OCI-LY7 (cell line): ENCODE measurements at regions not wholly inside any gene's neighbourhood (a gene's known extent, or its start where the extent isn't known, plus 50 kb on each side); places are given as distances from the start of the nearest gene placed in this dataset.

ENCODE experiments used
- BruUV-seq: library from RNA; stranded (reverse); fragments of 400-500 nt; replicated peaks from 2 replicates; lab custom pipeline; 2021; lab: Mats Ljungman, UMichigan
- CTCF ChIA-PET: fragments of 300-600 bp; sonication (Branson Sonifier 250); formaldehyde crosslinking; loops from one replicate; lab custom pipeline; 2022; ENCODE audit warnings: antibody characterized with exemption; ENCODE audit not compliant: unreplicated experiment; lab: Charles Lee
- POLR2A ChIA-PET: fragments of 300-600 bp; sonication (Branson Sonifier 250); formaldehyde crosslinking; loops from one replicate; lab custom pipeline; 2022; ENCODE audit warnings: antibody characterized with exemption; lab: Charles Lee
- DNase-seq: peaks from one replicate; pipeline ENCODE4 v3.0.0-alpha.2; 2015; ENCODE audit warnings: low spot score
- H2AFZ ChIP-seq: fragments of 200-600 bp; sonication (generic), shearing (Covaris generic); 2 replicates; pipeline ENCODE4 v1.6.1; 2014; ENCODE audit warnings: mild to moderate bottlenecking, antibody characterized with exemption, low read length, moderate library complexity
- H3K27ac ChIP-seq: fragments of 200-600 bp; sonication (generic); 2 replicates; pipeline ENCODE4 v1.5.1; 2014; ENCODE audit warnings: mixed run types, low read depth, mild to moderate bottlenecking, moderate library complexity, low read length, inconsistent platforms; ENCODE audit not compliant: poor library complexity, severe bottlenecking
- H3K36me3 ChIP-seq: fragments of 200-600 bp; sonication (generic); 2 replicates; pipeline ENCODE4 v1.6.1; 2014; ENCODE audit warnings: mild to moderate bottlenecking, antibody characterized with exemption, low read length, moderate library complexity, mixed read lengths; ENCODE audit not compliant: insufficient read depth
- H3K4me1 ChIP-seq: fragments of 200-600 bp; sonication (generic); 2 replicates; pipeline ENCODE4 v1.5.1; 2014; ENCODE audit warnings: mild to moderate bottlenecking, low read length; ENCODE audit not compliant: insufficient read depth, poor library complexity, severe bottlenecking
- H3K4me2 ChIP-seq: fragments of 200-600 bp; sonication (generic); 2 replicates; pipeline ENCODE4 v1.6.1; 2014; ENCODE audit warnings: mild to moderate bottlenecking, low read length
- H3K4me3 ChIP-seq: fragments of 200-600 bp; sonication (generic); 2 replicates; pipeline ENCODE4 v1.5.1; 2014; ENCODE audit warnings: mild to moderate bottlenecking, low read depth, low read length; ENCODE audit not compliant: poor library complexity, severe bottlenecking
- H3K79me2 ChIP-seq: fragments of 200-600 bp; sonication (generic); 2 replicates; pipeline ENCODE4 v1.6.1; 2016; ENCODE audit warnings: low read depth, mild to moderate bottlenecking, low read length, moderate library complexity, mixed read lengths; ENCODE audit not compliant: insufficient read depth
- H3K9me2 ChIP-seq: fragments of 200-600 bp; sonication (generic); 2 replicates; pipeline ENCODE4 v1.6.1; 2016; ENCODE audit warnings: mild to moderate bottlenecking, low read length, mixed read lengths; ENCODE audit not compliant: insufficient read depth
- H3K9me3 ChIP-seq: fragments of 200-600 bp; sonication (generic); 2 replicates; pipeline ENCODE4 v1.6.1; 2014; ENCODE audit warnings: mild to moderate bottlenecking, mixed run types, low read length, mixed read lengths
- H4K20me1 ChIP-seq: fragments of 200-600 bp; sonication (generic); 2 replicates; pipeline ENCODE4 v1.6.1; 2014; ENCODE audit warnings: mild to moderate bottlenecking, antibody characterized with exemption, low read length, moderate library complexity, mixed read lengths; ENCODE audit not compliant: insufficient read depth
- EZH2phosphoT487 ChIP-seq: fragments of 200-600 bp; sonication (generic); IDR thresholded peaks from 2 replicates; pipeline ENCODE4 v1.6.1; 2018; ENCODE audit warnings: low read depth, borderline replicate concordance, mild to moderate bottlenecking, mixed run types, antibody characterized with exemption, low read length, moderate library complexity, mixed read lengths
- intact Hi-C: fragments of 100-400 bp; cut with micrococcal nuclease; formaldehyde crosslinking; loops from one replicate; pipeline ENCODE4 v1.10.0; 2022; ENCODE audit not compliant: unreplicated experiment
- TF ChIP-seq, protein P1 (sequence below): fragments of 200-600 bp; sonication (generic); conservative IDR thresholded peaks from 2 replicates; pipeline ENCODE4 v1.5.1; 2014; ENCODE audit warnings: mild to moderate bottlenecking, antibody characterized with exemption, low read length, moderate library complexity, mixed read lengths

DNA sequence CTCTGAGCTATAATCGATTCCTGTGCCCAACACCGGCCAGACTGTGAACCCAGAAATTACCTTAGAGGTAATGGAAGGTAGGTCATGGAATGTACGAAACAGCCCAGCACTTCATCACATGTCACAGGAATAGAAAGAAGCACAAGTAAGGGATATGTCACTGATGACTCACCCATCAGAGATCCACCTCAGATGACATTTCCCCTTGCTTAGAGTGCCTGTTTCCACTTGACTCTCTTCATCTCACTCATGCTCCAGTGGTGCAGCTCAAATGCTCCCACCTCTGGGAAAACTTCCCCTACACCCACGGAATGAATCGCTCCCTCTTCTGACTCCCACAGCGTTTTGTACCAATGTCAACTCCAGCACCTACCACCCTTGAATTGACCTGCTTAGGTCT, 381.6 kb upstream of the CNR1 start:
- Histone ChIP-seq H3K79me2 (no peaks in the 10 kb centered on the region), H3K9me2 (no peaks in the 10 kb centered on the region), H3K27ac (no peak overlapping the region), H3K4me1 (peaks cover 28% of the 10 kb centered on the region), H3K9me3 (no peaks in the 10 kb centered on the region), H3K4me2 (no peak overlapping the region), H4K20me1 (no peaks in the 10 kb centered on the region), H3K36me3 (no peaks in the 10 kb centered on the region), H2AFZ (no peak overlapping the region), H3K4me3 (no peak overlapping the region)
- CTCF ChIA-PET, result interaction anchor here (1.1 kb wide), 1 partner anchor 14 kb away, joined by 4 read pairs; no protein-coding TSS in a partner anchor
- intact Hi-C loops, result no loop called here
- TF ChIP-seq EZH2phosphoT487, result no peak
- TF ChIP-seq, protein P1, sequence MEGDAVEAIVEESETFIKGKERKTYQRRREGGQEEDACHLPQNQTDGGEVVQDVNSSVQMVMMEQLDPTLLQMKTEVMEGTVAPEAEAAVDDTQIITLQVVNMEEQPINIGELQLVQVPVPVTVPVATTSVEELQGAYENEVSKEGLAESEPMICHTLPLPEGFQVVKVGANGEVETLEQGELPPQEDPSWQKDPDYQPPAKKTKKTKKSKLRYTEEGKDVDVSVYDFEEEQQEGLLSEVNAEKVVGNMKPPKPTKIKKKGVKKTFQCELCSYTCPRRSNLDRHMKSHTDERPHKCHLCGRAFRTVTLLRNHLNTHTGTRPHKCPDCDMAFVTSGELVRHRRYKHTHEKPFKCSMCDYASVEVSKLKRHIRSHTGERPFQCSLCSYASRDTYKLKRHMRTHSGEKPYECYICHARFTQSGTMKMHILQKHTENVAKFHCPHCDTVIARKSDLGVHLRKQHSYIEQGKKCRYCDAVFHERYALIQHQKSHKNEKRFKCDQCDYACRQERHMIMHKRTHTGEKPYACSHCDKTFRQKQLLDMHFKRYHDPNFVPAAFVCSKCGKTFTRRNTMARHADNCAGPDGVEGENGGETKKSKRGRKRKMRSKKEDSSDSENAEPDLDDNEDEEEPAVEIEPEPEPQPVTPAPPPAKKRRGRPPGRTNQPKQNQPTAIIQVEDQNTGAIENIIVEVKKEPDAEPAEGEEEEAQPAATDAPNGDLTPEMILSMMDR, result no peak
- POLR2A ChIA-PET, result interaction anchor here (0.6 kb wide), 1 partner anchor 201 kb away, joined by 4 read pairs; no protein-coding TSS in a partner anchor
- DNase-seq, result no peak
- BruUV-seq, result no TSS peak

GRCh38 chr6:88545991-88546390, 379.8 kb upstream of the CNR1 start:
- Histone ChIP-seq H3K79me2 (no peaks in the 10 kb centered on the region), H4K20me1 (no peaks in the 10 kb centered on the region), H3K9me3 (no peaks in the 10 kb centered on the region), H3K4me3 (no peak overlapping the region), H2AFZ (peak overlapping the region; percentile 70), H3K27ac (no peak overlapping the region), H3K4me2 (peak overlapping the region; percentile 31), H3K4me1 (peaks cover 25% of the 10 kb centered on the region), H3K36me3 (no peaks in the 10 kb centered on the region), H3K9me2 (no peaks in the 10 kb centered on the region)
- no TSS peak for BruUV-seq
- ChIA-PET CTCF (no interaction called here), POLR2A (interaction anchor here (0.5 to 1.4 kb wide), 8 partner anchors 12 to 451 kb away, joined by 3 to 7 read pairs (median 4); no protein-coding TSS in a partner anchor)
- DNase-seq, result peak; percentile 10
- intact Hi-C loops, result no loop called here
- TF ChIP-seq EZH2phosphoT487, result no peak
- TF ChIP-seq, protein P1, result no peak

DNA sequence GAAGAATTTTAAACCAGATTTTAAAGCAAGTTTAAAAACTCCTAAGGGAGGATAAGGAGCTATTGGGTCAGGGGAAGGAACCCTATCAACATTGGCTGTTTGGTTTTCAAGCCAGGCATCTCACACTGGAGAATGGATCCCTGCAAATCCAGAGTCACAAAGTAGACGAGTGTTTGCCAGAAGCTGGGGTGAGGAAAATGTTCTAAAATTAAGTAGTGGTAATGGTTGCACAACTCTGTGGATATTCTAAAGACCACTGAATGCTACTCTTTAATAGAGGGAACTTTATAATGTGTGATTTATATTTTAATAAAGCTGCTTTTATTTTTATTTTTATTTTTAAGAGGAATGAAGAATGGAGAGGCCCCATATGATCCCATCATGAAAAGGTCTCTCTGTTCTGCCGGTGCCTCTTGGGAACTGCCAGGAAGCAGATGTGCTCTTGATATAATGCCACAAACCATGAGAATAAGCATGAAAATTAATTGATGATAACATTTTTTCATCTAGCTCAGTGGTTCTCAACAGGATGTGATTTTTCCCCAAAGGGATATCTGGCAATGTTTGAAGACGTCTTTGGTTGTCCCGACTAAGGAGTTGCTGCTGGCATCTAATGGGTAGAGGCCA, 379.0 kb upstream of the CNR1 start:
- Histone ChIP-seq H3K9me2 (no peaks in the 10 kb centered on the region), H3K9me3 (no peaks in the 10 kb centered on the region), H3K79me2 (no peaks in the 10 kb centered on the region), H3K27ac (no peak overlapping the region), H3K4me1 (peaks cover 25% of the 10 kb centered on the region), H3K36me3 (no peaks in the 10 kb centered on the region), H4K20me1 (no peaks in the 10 kb centered on the region), H2AFZ (peak overlapping the region; percentile 70), H3K4me3 (no peak overlapping the region), H3K4me2 (peak overlapping the region; percentile 31)
- no peak for DNase-seq
- intact Hi-C loops, result no loop called here
- ChIA-PET POLR2A (interaction anchor here (0.6 to 1.4 kb wide), 7 partner anchors 11 to 1272 kb away, joined by 3 to 7 read pairs (median 3); no protein-coding TSS in a partner anchor), CTCF (no interaction called here)
- no TSS peak for BruUV-seq
- no peak for TF ChIP-seq EZH2phosphoT487
- TF ChIP-seq, protein P1, result no peak
